Lung (tissue), 11 donors: ENCODE measurements at regions not wholly inside any gene's neighbourhood (a gene's known extent, or its start where the extent isn't known, plus 50 kb on each side); places are given as distances from the start of the nearest gene placed in this dataset.

ENCODE experiments used
- ATAC-seq: fragments of 200-7000 bp; cut with Tn5 transposase; one replicate; pipeline ENCODE4 v1.9.1; 2020; ENCODE audit warnings: moderate number of reproducible peaks; ENCODE audit not compliant: insufficient read depth, low FRiP score
- DNase-seq, 3 donors: peaks; one replicate each; pipeline ENCODE4 v3.0.0-alpha.2; 2013 to 2017
- H3K27ac ChIP-seq, 2 donors: one replicate each; pipeline ENCODE4 v1.5.1; 2013; ENCODE audit warnings: mild to moderate bottlenecking in 2 of 2, moderate library complexity in 2 of 2, control low read depth in 1 of 2, inconsistent platforms in 1 of 2, low read depth in 1 of 2, low read length in 1 of 2
- H3K27me3 ChIP-seq, 3 donors: one replicate each; pipeline ENCODE4 v1.5.1; 2013; ENCODE audit warnings: low read length in 2 of 3; ENCODE audit not compliant: control insufficient read depth in 3 of 3, insufficient read depth in 3 of 3
- H3K36me3 ChIP-seq, 4 donors: one replicate each; pipeline ENCODE4 v1.5.1; 2013; ENCODE audit warnings: low read length in 4 of 4, mild to moderate bottlenecking in 1 of 4, moderate library complexity in 1 of 4; ENCODE audit not compliant: control insufficient read depth in 4 of 4, insufficient read depth in 4 of 4
- H3K4me1 ChIP-seq, 5 donors: one replicate each; pipeline ENCODE4 v1.5.1; 2013; ENCODE audit warnings: low read length in 5 of 5, mild to moderate bottlenecking in 2 of 5, moderate library complexity in 1 of 5; ENCODE audit not compliant: control insufficient read depth in 5 of 5, insufficient read depth in 5 of 5
- H3K4me3 ChIP-seq: one replicate; pipeline ENCODE4 v1.5.1; 2013; ENCODE audit warnings: mild to moderate bottlenecking, control low read depth, moderate library complexity
- H3K9ac ChIP-seq, 2 donors: one replicate each; pipeline ENCODE4 v1.5.1; 2013; ENCODE audit warnings: low read length in 2 of 2, control low read depth in 1 of 2; ENCODE audit not compliant: insufficient read depth in 1 of 2
- H3K9me3 ChIP-seq, 4 donors: one replicate each; pipeline ENCODE4 v1.5.1; 2013; ENCODE audit warnings: low read length in 3 of 4, mild to moderate bottlenecking in 1 of 4, moderate library complexity in 1 of 4; ENCODE audit not compliant: control insufficient read depth in 4 of 4, insufficient read depth in 3 of 4
- whole genome bisulfite sequencing, 2 donors: extraction: QIAGEN DNeasy Blood & Tissue Kit; methylation state at CpG; one replicate each; pipeline ENCODE4 v1.1.7; 2013; 5-methylcytosine and 5-hydroxymethylcytosine counted together
- TF ChIP-seq, protein P1 (sequence below): IDR thresholded peaks from 2 replicates; pipeline ENCODE4 v1.5.1; 2012; ENCODE audit warnings: mild to moderate bottlenecking; ENCODE audit errors: control extremely low read depth, extremely low read depth
- donor health status: control.
- donor health status: control.
- donor health status: Bipolar disorder and iron deficiency.
- donor health status: healthy.
- donor health status: DM: yes; HTN: yes; CAD: no.

DNA sequence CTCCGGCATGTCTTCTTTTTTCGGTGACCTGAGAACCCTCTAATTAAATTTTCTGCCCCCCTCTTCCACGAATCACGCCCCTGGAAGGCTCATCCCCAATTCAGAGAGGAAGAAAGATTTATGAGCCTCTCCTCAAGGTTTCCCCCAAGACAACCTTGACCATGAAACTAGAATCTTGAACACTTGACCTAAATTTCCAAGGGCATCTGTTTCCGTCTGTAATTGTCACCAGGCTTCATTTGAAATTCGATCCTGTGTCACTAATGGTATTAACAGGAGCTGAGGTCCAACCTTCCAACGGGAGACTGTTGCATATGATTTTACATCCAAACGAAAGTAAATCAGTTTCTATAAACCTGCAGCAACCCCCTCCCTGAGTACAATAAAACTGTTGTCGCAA lies 139.9 kb upstream of the ZIC3 start:
- Histone ChIP-seq H3K9me3 (peaks cover 0 to 6% (median 0%) of the 10 kb centered on the region in 4 donors), H3K27ac (no peak overlapping the region), H3K36me3 (no peaks in the 10 kb centered on the region), H3K4me3 (no peak overlapping the region), H3K27me3 (peaks cover 4 to 82% (median 68%) of the 10 kb centered on the region in 3 donors), H3K4me1 (peaks cover 0 to 8% (median 0%) of the 10 kb centered on the region in 5 donors), H3K9ac (no peak overlapping the region)
- ATAC-seq (no peak), DNase-seq (peak in 1 of 3 donors; percentile 20)
- 2 to 21% methylated on average over 9 of the region's 9 CpGs for WGBS, 2 donors
- TF ChIP-seq, protein P1, sequence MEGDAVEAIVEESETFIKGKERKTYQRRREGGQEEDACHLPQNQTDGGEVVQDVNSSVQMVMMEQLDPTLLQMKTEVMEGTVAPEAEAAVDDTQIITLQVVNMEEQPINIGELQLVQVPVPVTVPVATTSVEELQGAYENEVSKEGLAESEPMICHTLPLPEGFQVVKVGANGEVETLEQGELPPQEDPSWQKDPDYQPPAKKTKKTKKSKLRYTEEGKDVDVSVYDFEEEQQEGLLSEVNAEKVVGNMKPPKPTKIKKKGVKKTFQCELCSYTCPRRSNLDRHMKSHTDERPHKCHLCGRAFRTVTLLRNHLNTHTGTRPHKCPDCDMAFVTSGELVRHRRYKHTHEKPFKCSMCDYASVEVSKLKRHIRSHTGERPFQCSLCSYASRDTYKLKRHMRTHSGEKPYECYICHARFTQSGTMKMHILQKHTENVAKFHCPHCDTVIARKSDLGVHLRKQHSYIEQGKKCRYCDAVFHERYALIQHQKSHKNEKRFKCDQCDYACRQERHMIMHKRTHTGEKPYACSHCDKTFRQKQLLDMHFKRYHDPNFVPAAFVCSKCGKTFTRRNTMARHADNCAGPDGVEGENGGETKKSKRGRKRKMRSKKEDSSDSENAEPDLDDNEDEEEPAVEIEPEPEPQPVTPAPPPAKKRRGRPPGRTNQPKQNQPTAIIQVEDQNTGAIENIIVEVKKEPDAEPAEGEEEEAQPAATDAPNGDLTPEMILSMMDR, result no peak

DNA sequence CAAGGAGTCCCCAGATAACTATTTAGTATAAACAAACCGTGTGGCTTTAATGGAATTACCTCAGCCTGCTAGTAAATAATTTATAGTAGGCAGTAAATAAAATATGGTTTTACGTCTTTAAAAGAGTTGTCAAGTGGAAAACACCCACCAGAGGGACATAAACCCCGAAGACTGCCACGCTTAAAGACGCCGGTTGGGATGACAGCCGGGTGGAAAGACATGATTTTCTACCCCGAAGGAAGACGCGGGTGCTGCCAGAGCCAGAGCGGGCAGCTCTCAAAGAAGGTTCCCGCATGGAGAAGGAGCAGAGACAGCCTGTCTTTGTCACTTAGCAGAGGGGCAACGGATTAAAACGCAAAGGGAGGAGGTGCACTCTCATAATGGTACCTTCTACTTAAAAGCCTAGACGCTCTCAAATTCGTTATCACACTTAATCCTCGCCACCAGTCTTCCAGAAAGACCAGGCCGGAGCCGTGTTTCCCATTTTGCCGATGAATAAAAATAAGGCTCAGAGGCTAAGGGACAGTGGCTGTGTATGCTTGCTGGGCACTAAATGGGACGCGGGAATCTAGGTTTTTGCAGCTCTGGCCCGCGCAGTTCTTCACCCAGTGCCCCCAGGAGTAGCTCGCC lies 140.5 kb upstream of the ZIC3 start:
- 9 to 23% methylated on average over 25 of the region's 25 CpGs for WGBS, 2 donors
- Histone ChIP-seq H3K27me3 (peaks cover 4 to 87% (median 64%) of the 10 kb centered on the region in 3 donors), H3K9me3 (peaks cover 0 to 4% (median 0%) of the 10 kb centered on the region in 4 donors), H3K4me3 (no peak overlapping the region), H3K9ac (no peak overlapping the region), H3K36me3 (no peaks in the 10 kb centered on the region), H3K4me1 (peaks cover 0 to 8% (median 0%) of the 10 kb centered on the region in 5 donors), H3K27ac (no peak overlapping the region)
- TF ChIP-seq, protein P1, result no peak
- ATAC-seq, result no peak
- DNase-seq, result peak in 1 of 3 donors; percentile 11

DNA sequence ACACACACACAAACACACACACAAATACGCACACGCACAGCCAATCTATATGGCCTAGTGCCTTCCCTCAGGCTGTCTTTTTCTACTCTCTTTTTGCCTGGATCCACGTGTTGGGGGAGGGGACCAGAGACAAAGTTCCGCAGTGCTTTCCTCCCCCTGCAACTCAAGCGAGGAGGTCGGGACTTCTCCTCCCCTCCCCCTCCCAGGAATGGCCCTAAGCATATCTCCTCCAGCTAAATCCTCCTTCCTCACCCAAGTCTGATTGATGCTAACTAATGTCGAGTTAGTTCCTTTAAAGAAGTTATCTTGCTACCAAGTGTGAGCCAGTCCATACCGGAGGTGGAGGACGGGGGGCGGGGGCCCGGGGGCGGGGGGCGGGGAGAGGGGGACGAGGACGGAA lies 141.2 kb upstream of the ZIC3 start:
- TF ChIP-seq, protein P1, result no peak
- ATAC-seq (no peak), DNase-seq (no peak)
- Histone ChIP-seq H3K27ac (no peak overlapping the region), H3K4me1 (peaks cover 0 to 8% (median 0%) of the 10 kb centered on the region in 5 donors), H3K9me3 (peaks cover 0 to 4% (median 0%) of the 10 kb centered on the region in 4 donors), H3K4me3 (no peak overlapping the region), H3K36me3 (no peaks in the 10 kb centered on the region), H3K27me3 (peaks cover 4 to 83% (median 62%) of the 10 kb centered on the region in 3 donors), H3K9ac (no peak overlapping the region)
- WGBS, 2 donors, result 3 to 18% methylated on average over 6 to 15 of the region's 15 CpGs
